ENCODE measurements at regions not wholly inside any gene's neighbourhood (a gene's known extent, or its start where the extent isn't known, plus 50 kb on each side); places are given as distances from the start of the nearest gene placed in this dataset.

GRCh38 chr11:19458231-19458630 is 217.5 kb upstream of the E2F8 start:
- TF ChIP-seq, protein P1, sequence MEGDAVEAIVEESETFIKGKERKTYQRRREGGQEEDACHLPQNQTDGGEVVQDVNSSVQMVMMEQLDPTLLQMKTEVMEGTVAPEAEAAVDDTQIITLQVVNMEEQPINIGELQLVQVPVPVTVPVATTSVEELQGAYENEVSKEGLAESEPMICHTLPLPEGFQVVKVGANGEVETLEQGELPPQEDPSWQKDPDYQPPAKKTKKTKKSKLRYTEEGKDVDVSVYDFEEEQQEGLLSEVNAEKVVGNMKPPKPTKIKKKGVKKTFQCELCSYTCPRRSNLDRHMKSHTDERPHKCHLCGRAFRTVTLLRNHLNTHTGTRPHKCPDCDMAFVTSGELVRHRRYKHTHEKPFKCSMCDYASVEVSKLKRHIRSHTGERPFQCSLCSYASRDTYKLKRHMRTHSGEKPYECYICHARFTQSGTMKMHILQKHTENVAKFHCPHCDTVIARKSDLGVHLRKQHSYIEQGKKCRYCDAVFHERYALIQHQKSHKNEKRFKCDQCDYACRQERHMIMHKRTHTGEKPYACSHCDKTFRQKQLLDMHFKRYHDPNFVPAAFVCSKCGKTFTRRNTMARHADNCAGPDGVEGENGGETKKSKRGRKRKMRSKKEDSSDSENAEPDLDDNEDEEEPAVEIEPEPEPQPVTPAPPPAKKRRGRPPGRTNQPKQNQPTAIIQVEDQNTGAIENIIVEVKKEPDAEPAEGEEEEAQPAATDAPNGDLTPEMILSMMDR (IDR thresholded peaks at IDR 0.05 in 2 of 3, conservative IDR thresholded peaks at IDR 0.05 in 1 of 3; ENCODE audit: control insufficient read depth in 2 of 3, extremely low read depth in 1 of 3, insufficient read depth in 1 of 3, low read depth in 3 of 3, low read length in 3 of 3) = no peak
- TF ChIP-seq ZBTB11 (CRISPR knock-in tag; IDR thresholded peaks at IDR 0.05) (no peak), FOXM1 (IDR thresholded peaks at IDR 0.05; ENCODE audit: low read depth, low read length) (no peak), ZNF274 (IDR thresholded peaks at IDR 0.05; ENCODE audit: insufficient read depth, insufficient read length) (no peak), CREB1 (IDR thresholded peaks at IDR 0.05; ENCODE audit: low read depth) (no peak), ZNF24 (IDR thresholded peaks at IDR 0.05) (no peak), EZH2 (IDR thresholded peaks at IDR 0.05; ENCODE audit: borderline replicate concordance, control insufficient read depth, low read depth, low read length) (no peak)
- TF ChIP-seq, protein P2, sequence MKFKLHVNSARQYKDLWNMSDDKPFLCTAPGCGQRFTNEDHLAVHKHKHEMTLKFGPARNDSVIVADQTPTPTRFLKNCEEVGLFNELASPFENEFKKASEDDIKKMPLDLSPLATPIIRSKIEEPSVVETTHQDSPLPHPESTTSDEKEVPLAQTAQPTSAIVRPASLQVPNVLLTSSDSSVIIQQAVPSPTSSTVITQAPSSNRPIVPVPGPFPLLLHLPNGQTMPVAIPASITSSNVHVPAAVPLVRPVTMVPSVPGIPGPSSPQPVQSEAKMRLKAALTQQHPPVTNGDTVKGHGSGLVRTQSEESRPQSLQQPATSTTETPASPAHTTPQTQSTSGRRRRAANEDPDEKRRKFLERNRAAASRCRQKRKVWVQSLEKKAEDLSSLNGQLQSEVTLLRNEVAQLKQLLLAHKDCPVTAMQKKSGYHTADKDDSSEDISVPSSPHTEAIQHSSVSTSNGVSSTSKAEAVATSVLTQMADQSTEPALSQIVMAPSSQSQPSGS (IDR thresholded peaks at IDR 0.05; ENCODE audit: low read length) = no peak

All from GM12878 (cell line).